Chondrocyte (in vitro differentiated cells): ENCODE measurements at regions not wholly inside any gene's neighbourhood (a gene's known extent, or its start where the extent isn't known, plus 50 kb on each side); places are given as distances from the start of the nearest gene placed in this dataset.

Experiments used
- DNase-seq: peaks from one replicate; pipeline ENCODE4 v3.0.0; 2021; ENCODE audit warnings: mixed read lengths, low spot score
- H3K27ac Mint-ChIP-seq: one replicate; pipeline ENCODE4 v1.8.0; 2021; ENCODE audit warnings: mild to moderate bottlenecking, moderate library complexity, mixed read lengths; ENCODE audit not compliant: unreplicated experiment
- H3K27me3 Mint-ChIP-seq: 2 replicates; pipeline ENCODE4 v1.8.0; 2021; ENCODE audit warnings: low read depth, mixed read lengths
- H3K36me3 Mint-ChIP-seq: 2 replicates; pipeline ENCODE4 v1.8.0; 2021; ENCODE audit warnings: low read depth, mixed read lengths
- H3K4me1 Mint-ChIP-seq: 2 replicates; pipeline ENCODE4 v1.8.0; 2021; ENCODE audit warnings: low read depth, mild to moderate bottlenecking, mixed read lengths
- H3K4me3 Mint-ChIP-seq: one replicate; pipeline ENCODE4 v1.8.0; 2021; ENCODE audit warnings: mild to moderate bottlenecking, moderate library complexity, mixed read lengths; ENCODE audit not compliant: unreplicated experiment
- H3K9me3 Mint-ChIP-seq: 2 replicates; pipeline ENCODE4 v1.8.0; 2021; ENCODE audit warnings: low read depth, mixed read lengths
- CTCF ChIP-seq: fragments of 200-600 bp; sonication (generic); IDR thresholded peaks from 2 replicates; pipeline ENCODE4 v1.5.0; 2021; ENCODE audit warnings: antibody characterized with exemption, mild to moderate bottlenecking, moderate library complexity

GRCh38 chr2:139214801-139215200 lies 434.6 kb upstream of the NXPH2 start:
- H3K4me1 Mint-ChIP-seq = no peaks in the 10 kb centered on the region
- no peak overlapping the region for H3K27ac Mint-ChIP-seq
- H3K36me3 Mint-ChIP-seq = no peaks in the 10 kb centered on the region
- TF ChIP-seq CTCF = no peak
- H3K27me3 Mint-ChIP-seq = peaks cover 2% of the 10 kb centered on the region
- peaks cover 6% of the 10 kb centered on the region for H3K9me3 Mint-ChIP-seq
- DNase-seq = no peak
- H3K4me3 Mint-ChIP-seq = no peak overlapping the region

GRCh38 chr2:139209586-139209985 lies 429.4 kb upstream of the NXPH2 start:
- DNase-seq = no peak
- Mint-ChIP-seq H3K4me1 (no peaks in the 10 kb centered on the region), H3K36me3 (no peaks in the 10 kb centered on the region), H3K27me3 (peaks cover 9% of the 10 kb centered on the region), H3K4me3 (no peak overlapping the region), H3K27ac (no peak overlapping the region), H3K9me3 (peaks cover 3% of the 10 kb centered on the region)
- no peak for TF ChIP-seq CTCF

- Mint-ChIP-seq H3K9me3 (no peaks in the 10 kb centered on the region), H3K27me3 (peaks cover 20% of the 10 kb centered on the region), H3K36me3 (no peaks in the 10 kb centered on the region), H3K4me3 (no peak overlapping the region), H3K27ac (no peak overlapping the region), H3K4me1 (no peaks in the 10 kb centered on the region)
- no peak for DNase-seq
- no peak for TF ChIP-seq CTCF
Measured at GRCh38 chr2:139201516-139201915, 421.3 kb upstream of the NXPH2 start.

- TF ChIP-seq CTCF = no peak
- no peaks in the 10 kb centered on the region for H3K4me1 Mint-ChIP-seq
- H3K27me3 Mint-ChIP-seq = peaks cover 22% of the 10 kb centered on the region
- H3K36me3 Mint-ChIP-seq = no peaks in the 10 kb centered on the region
- DNase-seq = no peak
- no peaks in the 10 kb centered on the region for H3K9me3 Mint-ChIP-seq
- no peak overlapping the region for H3K27ac Mint-ChIP-seq
- no peak overlapping the region for H3K4me3 Mint-ChIP-seq
Measured at GRCh38 chr2:139196754-139197153, 416.6 kb upstream of the NXPH2 start.

GRCh38 chr2:139194546-139194945 lies 414.4 kb upstream of the NXPH2 start:
- Mint-ChIP-seq H3K9me3 (no peaks in the 10 kb centered on the region), H3K27me3 (peaks cover 27% of the 10 kb centered on the region), H3K4me3 (no peak overlapping the region), H3K27ac (no peak overlapping the region), H3K36me3 (no peaks in the 10 kb centered on the region), H3K4me1 (no peaks in the 10 kb centered on the region)
- DNase-seq = no peak
- no peak for TF ChIP-seq CTCF
